Neural cell (in vitro differentiated cells): ENCODE measurements at regions not wholly inside any gene's neighbourhood (a gene's known extent, or its start where the extent isn't known, plus 50 kb on each side); places are given as distances from the start of the nearest gene placed in this dataset.

Experiments used
- CTCF ChIP-seq: fragments of 450-650 bp; IDR thresholded peaks from 2 replicates; pipeline ENCODE4 v1.5.1; 2014; ENCODE audit warnings: antibody characterized with exemption, mild to moderate bottlenecking, moderate library complexity; ENCODE audit not compliant: poor library complexity, severe bottlenecking
- EP300 ChIP-seq: fragments of 450-650 bp; conservative IDR thresholded peaks from 2 replicates; pipeline ENCODE4 v1.6.1; 2014; ENCODE audit warnings: antibody characterized with exemption, mild to moderate bottlenecking, moderate library complexity; ENCODE audit not compliant: poor library complexity, severe bottlenecking
- EZH2 ChIP-seq: fragments of 200-600, 300-800 bp; shearing (Covaris generic), sonication (generic); IDR thresholded peaks from 2 replicates; pipeline ENCODE4 v1.6.1; 2014; ENCODE audit warnings: antibody characterized with exemption, low read length, borderline replicate concordance, mild to moderate bottlenecking; ENCODE audit not compliant: insufficient read depth, poor library complexity, severe bottlenecking
- REST ChIP-seq: IDR thresholded peaks from 2 replicates; pipeline ENCODE4 v1.6.1; 2012; ENCODE audit warnings: borderline replicate concordance

GRCh38 chr4:24278693-24279092 is 305.7 kb downstream of the DHX15 start:
- TF ChIP-seq EP300 (no peak), CTCF (no peak), EZH2 (no peak), REST (no peak)
